ENCODE measurements at regions not wholly inside any gene's neighbourhood (a gene's known extent, or its start where the extent isn't known, plus 50 kb on each side); places are given as distances from the start of the nearest gene placed in this dataset.

- DNase-seq = no peak
Observed at GRCh38 chr7:21251151-21251800, 176.6 kb upstream of the SP4 start.

- peak; percentile 15 for DNase-seq
Observed at GRCh38 chr7:21253740-21254687, 173.9 kb upstream of the SP4 start.

- DNase-seq = no peak
Observed at GRCh38 chr7:21256310-21256877, 171.5 kb upstream of the SP4 start.

GRCh38 chr7:21260939-21261338 is 166.9 kb upstream of the SP4 start:
- no peak for DNase-seq

GRCh38 chr7:21261627-21262594 is 166.0 kb upstream of the SP4 start:
- no peak for DNase-seq

GRCh38 chr7:21269021-21269420 is 158.9 kb upstream of the SP4 start:
- no peak for DNase-seq

- no peak for DNase-seq
Observed at GRCh38 chr7:21276471-21277035, 151.3 kb upstream of the SP4 start.

GRCh38 chr7:21278944-21279343 is 148.9 kb upstream of the SP4 start:
- DNase-seq = no peak

- DNase-seq = no peak
Observed at GRCh38 chr7:21281193-21281592, 146.7 kb upstream of the SP4 start.

- no peak for DNase-seq
Observed at GRCh38 chr7:21293771-21294170, 134.1 kb upstream of the SP4 start.

- no peak for DNase-seq
Observed at GRCh38 chr7:21299766-21300165, 128.1 kb upstream of the SP4 start.

GRCh38 chr7:21300692-21301091 is 127.2 kb upstream of the SP4 start:
- no peak for DNase-seq

- DNase-seq = no peak
Observed at GRCh38 chr7:21304808-21305375, 123.0 kb upstream of the SP4 start.

GRCh38 chr7:21305455-21306235 is 122.2 kb upstream of the SP4 start:
- DNase-seq = no peak

- no peak for DNase-seq
Observed at GRCh38 chr7:21314954-21315353, 112.9 kb upstream of the SP4 start.

GRCh38 chr7:21317966-21318915 is 109.6 kb upstream of the SP4 start:
- DNase-seq = no peak

GRCh38 chr7:21318916-21319270 is 109.0 kb upstream of the SP4 start:
- DNase-seq = no peak

GRCh38 chr7:21326241-21326640 is 101.6 kb upstream of the SP4 start:
- no peak for DNase-seq

GRCh38 chr7:21326921-21327320 is 101.0 kb upstream of the SP4 start:
- no peak for DNase-seq

Data from DMS 273 treated with DMSO at 0.1 percent for 48 hours (cell line).